22Rv1 (cell line): ENCODE measurements at regions not wholly inside any gene's neighbourhood (a gene's known extent, or its start where the extent isn't known, plus 50 kb on each side); places are given as distances from the start of the nearest gene placed in this dataset.

Experiments used
- ZFX ChIP-seq: fragments of 450-650 bp; IDR thresholded peaks from 2 replicates; pipeline ENCODE4 v1.6.1; 2017; ENCODE audit warnings: antibody characterized with exemption, borderline replicate concordance
- TF ChIP-seq, protein P1 (sequence below): fragments of 450-650 bp; IDR thresholded peaks from 2 replicates; pipeline ENCODE4 v1.5.1; 2017; ENCODE audit warnings: mild to moderate bottlenecking

DNA sequence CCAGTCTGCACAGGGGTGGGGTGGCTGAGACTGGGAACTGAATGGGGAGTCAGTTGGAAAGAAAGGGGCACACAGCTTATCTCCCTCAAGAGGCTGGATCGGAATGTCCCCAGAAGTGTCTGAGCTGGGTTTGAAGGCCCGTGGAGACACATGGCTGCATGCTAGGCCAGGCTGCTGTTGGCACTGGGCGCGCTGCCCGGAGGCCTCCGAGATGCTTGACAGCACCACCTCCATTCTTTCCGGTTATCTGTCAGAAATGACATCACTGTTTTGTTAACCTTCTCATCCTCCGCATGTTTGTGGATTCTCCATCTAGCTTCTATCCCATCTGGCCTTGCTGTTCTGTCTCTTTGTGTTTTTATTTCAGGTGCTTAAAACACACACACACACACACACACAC is 85.5 kb downstream of the APIP start:
- TF ChIP-seq, protein P1, sequence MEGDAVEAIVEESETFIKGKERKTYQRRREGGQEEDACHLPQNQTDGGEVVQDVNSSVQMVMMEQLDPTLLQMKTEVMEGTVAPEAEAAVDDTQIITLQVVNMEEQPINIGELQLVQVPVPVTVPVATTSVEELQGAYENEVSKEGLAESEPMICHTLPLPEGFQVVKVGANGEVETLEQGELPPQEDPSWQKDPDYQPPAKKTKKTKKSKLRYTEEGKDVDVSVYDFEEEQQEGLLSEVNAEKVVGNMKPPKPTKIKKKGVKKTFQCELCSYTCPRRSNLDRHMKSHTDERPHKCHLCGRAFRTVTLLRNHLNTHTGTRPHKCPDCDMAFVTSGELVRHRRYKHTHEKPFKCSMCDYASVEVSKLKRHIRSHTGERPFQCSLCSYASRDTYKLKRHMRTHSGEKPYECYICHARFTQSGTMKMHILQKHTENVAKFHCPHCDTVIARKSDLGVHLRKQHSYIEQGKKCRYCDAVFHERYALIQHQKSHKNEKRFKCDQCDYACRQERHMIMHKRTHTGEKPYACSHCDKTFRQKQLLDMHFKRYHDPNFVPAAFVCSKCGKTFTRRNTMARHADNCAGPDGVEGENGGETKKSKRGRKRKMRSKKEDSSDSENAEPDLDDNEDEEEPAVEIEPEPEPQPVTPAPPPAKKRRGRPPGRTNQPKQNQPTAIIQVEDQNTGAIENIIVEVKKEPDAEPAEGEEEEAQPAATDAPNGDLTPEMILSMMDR: no peak
- no peak for TF ChIP-seq ZFX
